GM12864 (cell line): ENCODE measurements at regions not wholly inside any gene's neighbourhood (a gene's known extent, or its start where the extent isn't known, plus 50 kb on each side); places are given as distances from the start of the nearest gene placed in this dataset.

Source experiments
- DNase-seq: peaks from one replicate; pipeline ENCODE4 v3.0.0-alpha.2; 2011; ENCODE audit warnings: low read depth
- H3K4me3 ChIP-seq: 2 replicates; pipeline ENCODE4 v1.5.1; 2011; ENCODE audit warnings: mild to moderate bottlenecking, low read depth, low read length, control low read depth
- TF ChIP-seq, protein P1 (sequence below): IDR thresholded peaks from 2 replicates; pipeline ENCODE4 v1.5.1; 2011; ENCODE audit warnings: low read depth, mild to moderate bottlenecking, moderate library complexity, low read length, control low read depth, inconsistent platforms; ENCODE audit errors: missing control alignments

- DNase-seq: no peak
- H3K4me3 ChIP-seq: no peak overlapping the region
- TF ChIP-seq, protein P1, sequence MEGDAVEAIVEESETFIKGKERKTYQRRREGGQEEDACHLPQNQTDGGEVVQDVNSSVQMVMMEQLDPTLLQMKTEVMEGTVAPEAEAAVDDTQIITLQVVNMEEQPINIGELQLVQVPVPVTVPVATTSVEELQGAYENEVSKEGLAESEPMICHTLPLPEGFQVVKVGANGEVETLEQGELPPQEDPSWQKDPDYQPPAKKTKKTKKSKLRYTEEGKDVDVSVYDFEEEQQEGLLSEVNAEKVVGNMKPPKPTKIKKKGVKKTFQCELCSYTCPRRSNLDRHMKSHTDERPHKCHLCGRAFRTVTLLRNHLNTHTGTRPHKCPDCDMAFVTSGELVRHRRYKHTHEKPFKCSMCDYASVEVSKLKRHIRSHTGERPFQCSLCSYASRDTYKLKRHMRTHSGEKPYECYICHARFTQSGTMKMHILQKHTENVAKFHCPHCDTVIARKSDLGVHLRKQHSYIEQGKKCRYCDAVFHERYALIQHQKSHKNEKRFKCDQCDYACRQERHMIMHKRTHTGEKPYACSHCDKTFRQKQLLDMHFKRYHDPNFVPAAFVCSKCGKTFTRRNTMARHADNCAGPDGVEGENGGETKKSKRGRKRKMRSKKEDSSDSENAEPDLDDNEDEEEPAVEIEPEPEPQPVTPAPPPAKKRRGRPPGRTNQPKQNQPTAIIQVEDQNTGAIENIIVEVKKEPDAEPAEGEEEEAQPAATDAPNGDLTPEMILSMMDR: no peak
Observed at GRCh38 chr5:67543720-67544270, 347.2 kb upstream of the CD180 start.

GRCh38 chr5:67542479-67542878, 345.9 kb upstream of the CD180 start:
- no peak for DNase-seq
- H3K4me3 ChIP-seq: no peak overlapping the region
- TF ChIP-seq, protein P1: no peak

GRCh38 chr5:67541875-67542274, 345.3 kb upstream of the CD180 start:
- TF ChIP-seq, protein P1: no peak
- DNase-seq: no peak
- no peak overlapping the region for H3K4me3 ChIP-seq

DNA sequence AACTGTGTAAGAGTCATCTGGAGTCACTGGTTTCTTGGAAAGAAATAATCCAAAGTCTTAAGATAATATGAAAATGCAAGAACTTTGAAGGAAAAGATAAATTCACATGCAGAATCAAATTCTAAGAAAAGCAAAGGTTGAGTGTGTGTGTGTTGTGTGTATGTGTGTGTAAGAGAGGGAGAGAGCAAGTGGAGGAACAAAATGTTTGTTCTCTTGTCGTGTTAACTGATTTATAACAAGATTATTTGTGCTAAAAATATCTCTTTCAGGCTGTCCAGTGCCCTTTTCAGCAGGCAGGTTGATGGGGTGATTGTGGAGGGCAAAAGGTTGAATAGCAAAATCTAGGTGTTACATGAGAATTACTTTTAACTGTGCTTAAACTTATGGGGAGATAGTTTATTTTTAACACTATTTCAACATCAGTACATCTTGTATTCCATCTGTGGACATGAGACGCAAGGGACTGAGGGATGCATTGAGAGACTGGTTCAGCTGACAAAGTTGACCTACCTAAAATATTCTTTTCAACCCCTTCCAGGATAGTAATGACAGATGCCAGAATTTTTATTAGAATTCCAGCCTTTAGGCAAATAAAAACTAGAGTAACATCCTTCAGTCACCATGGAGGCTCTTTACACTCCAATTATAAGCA, 342.4 kb upstream of the CD180 start:
- no peak overlapping the region for H3K4me3 ChIP-seq
- DNase-seq: no peak
- TF ChIP-seq, protein P1: no peak

DNA sequence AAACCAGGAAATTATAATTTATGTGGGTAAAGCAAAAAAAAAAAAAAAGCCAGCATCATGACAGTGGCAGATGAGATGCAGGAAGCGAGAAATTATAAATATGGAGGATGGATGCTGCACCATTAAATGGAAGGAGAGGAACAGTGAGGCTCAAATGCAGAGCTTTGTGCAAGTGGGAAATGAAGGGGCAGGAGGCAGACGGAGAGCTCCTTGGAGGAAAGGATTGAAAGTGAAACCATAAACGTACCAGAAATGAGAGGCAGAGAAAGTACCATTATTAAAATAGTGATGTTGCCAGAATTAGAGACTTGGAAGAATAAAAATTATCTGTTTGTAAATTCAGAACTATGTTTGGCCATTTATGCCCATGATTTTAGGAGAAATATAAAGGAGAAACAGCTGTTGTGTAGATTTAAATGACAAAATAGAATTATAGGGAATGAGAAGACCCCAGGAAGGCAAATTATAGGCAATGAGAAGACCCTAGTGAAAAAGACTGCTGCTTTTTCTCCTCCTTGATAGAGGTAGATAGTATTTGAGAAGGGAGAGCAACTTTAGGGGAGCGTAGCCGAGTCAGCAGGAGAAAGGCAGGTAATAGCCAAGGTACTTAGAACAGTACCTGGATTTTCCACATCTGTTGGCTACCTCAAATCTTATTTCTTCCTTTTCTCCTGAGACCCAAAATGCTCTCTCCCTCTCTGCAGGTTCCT, 341.0 kb upstream of the CD180 start:
- H3K4me3 ChIP-seq: no peak overlapping the region
- TF ChIP-seq, protein P1: no peak
- no peak for DNase-seq

DNA sequence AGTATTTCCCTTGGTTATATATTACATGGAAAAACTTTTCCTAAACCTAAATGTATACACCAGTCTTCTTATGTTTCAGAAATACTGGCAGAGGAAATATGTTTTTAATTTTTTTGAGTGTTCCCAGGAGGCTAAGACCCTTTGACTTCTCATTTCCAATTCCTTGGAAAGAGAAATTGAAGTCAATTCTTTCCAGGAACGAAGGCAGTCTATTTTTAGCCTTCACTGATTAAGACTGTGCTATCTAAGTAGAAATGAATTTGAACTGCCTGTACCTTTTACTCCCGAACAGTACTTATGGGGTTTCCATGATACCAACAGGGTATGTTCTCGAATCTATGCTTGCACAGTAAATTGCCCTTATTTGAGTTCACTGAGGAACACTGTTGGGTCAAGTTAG, 340.3 kb upstream of the CD180 start:
- TF ChIP-seq, protein P1: no peak
- no peak overlapping the region for H3K4me3 ChIP-seq
- no peak for DNase-seq
